T-cell (primary cell): ENCODE measurements at regions not wholly inside any gene's neighbourhood (a gene's known extent, or its start where the extent isn't known, plus 50 kb on each side); places are given as distances from the start of the nearest gene placed in this dataset.

Experiments
- ATAC-seq, 4 experiments: fragments of 200-7000 bp in 3 of 4; fragments of 150-1000 bp in 1 of 4; cut with Tn5 transposase; replicated peaks in 1 of 4; 1 replicate in 3 of 4; 2 replicates in 1 of 4; pipeline ENCODE4 v1.10.0; 2021; ENCODE audit warnings: moderate library complexity in 3 of 4, mild to moderate bottlenecking in 2 of 4, moderate number of reproducible peaks in 1 of 4
- CTCF ChIA-PET, 2 donors: fragments of 300-600 bp; sonication (Branson Sonifier 250); formaldehyde crosslinking; loops; one replicate each; lab custom pipeline; 2022; ENCODE audit warnings: antibody characterized with exemption in 2 of 2; lab: Charles Lee
- POLR2A ChIA-PET, 2 donors: fragments of 300-600 bp; sonication (Branson Sonifier 250); formaldehyde crosslinking; loops; one replicate each; lab custom pipeline; 2022; ENCODE audit warnings: antibody characterized with exemption in 2 of 2; lab: Charles Lee
- DNase-seq, 35 experiments: peaks; one replicate each; pipeline versions ENCODE4 v3.0.0 to v3.0.0-alpha.2; 2013 to 2023
- H3K27ac ChIP-seq: one replicate; pipeline ENCODE4 v1.5.1; 2013; ENCODE audit warnings: low read length
- H3K27me3 ChIP-seq, 2 experiments: replicated peaks in 1 of 2; 1 replicate in 1 of 2; 2 replicates in 1 of 2; pipeline versions ENCODE4 v1.6.1 to v1.7.0; 2013; ENCODE audit warnings: low read length in 1 of 2, mixed read lengths in 1 of 2; ENCODE audit not compliant: control insufficient read depth in 2 of 2, insufficient read depth in 2 of 2; ENCODE audit errors: extremely low read depth in 1 of 2
- H3K36me3 ChIP-seq, 2 donors: 1 replicate in 1 of 2; 2 replicates in 1 of 2; pipeline versions ENCODE4 v1.6.1 to v1.7.0; 2013; ENCODE audit warnings: low read length in 1 of 2; ENCODE audit not compliant: control insufficient read depth in 2 of 2, insufficient read depth in 1 of 2; ENCODE audit errors: extremely low read depth in 1 of 2
- H3K4me1 ChIP-seq, 2 experiments: 1 replicate in 1 of 2; 2 replicates in 1 of 2; pipeline versions ENCODE4 v1.6.1 to v1.7.0; 2013; ENCODE audit warnings: low read length in 2 of 2, mixed read lengths in 1 of 2; ENCODE audit not compliant: insufficient read depth in 2 of 2, control insufficient read depth in 1 of 2; ENCODE audit errors: extremely low read depth in 1 of 2
- H3K4me3 ChIP-seq, 2 donors: 1 replicate in 1 of 2; 2 replicates in 1 of 2; pipeline versions ENCODE4 v1.5.1 to v1.7.0; 2013; ENCODE audit warnings: mild to moderate bottlenecking in 2 of 2, low read length in 1 of 2, moderate library complexity in 1 of 2; ENCODE audit not compliant: control insufficient read depth in 1 of 2; ENCODE audit errors: extremely low read depth in 1 of 2
- H3K9me3 ChIP-seq: 2 replicates; pipeline ENCODE4 v1.7.0; 2013
- H3K27ac Mint-ChIP-seq, 2 donors: one replicate each; pipeline ENCODE4 v1.8.0; 2020 to 2021; ENCODE audit warnings: mild to moderate bottlenecking in 2 of 2, mixed read lengths in 2 of 2
- H3K27me3 Mint-ChIP-seq, 2 donors: one replicate each; pipeline ENCODE4 v1.8.0; 2021 to 2022; ENCODE audit warnings: mixed read lengths in 2 of 2
- H3K36me3 Mint-ChIP-seq: one replicate; pipeline ENCODE4 v1.8.0; 2021; ENCODE audit warnings: mixed read lengths
- H3K4me1 Mint-ChIP-seq, 3 donors: one replicate each; pipeline ENCODE4 v1.8.0; 2020 to 2022; ENCODE audit warnings: mixed read lengths in 3 of 3, mild to moderate bottlenecking in 1 of 3
- H3K4me3 Mint-ChIP-seq, 3 donors: one replicate each; pipeline ENCODE4 v1.8.0; 2020 to 2022; ENCODE audit warnings: mild to moderate bottlenecking in 3 of 3, mixed read lengths in 3 of 3, moderate library complexity in 3 of 3
- H3K9me3 Mint-ChIP-seq, 3 donors: one replicate each; pipeline ENCODE4 v1.8.0; 2020 to 2022; ENCODE audit warnings: mixed read lengths in 3 of 3
- WGBS: methylation state at CpG from one replicate; pipeline ENCODE4 v1.1.5; 2013; ENCODE audit warnings: missing lambda C conversion rate; ENCODE audit not compliant: insufficient coverage; 5-methylcytosine and 5-hydroxymethylcytosine counted together

- H3K27me3 Mint-ChIP-seq = peaks cover 8 to 17% of the 10 kb centered on the region in 2 donors
- no CpG with 5 or more reads among the region's 6 CpGs for WGBS
- no peaks in the 10 kb centered on the region for H3K4me1 Mint-ChIP-seq
- H3K9me3 ChIP-seq = no peaks in the 10 kb centered on the region
- ChIA-PET POLR2A (no interaction called here), CTCF (no interaction called here)
- no peaks in the 10 kb centered on the region for H3K9me3 Mint-ChIP-seq
- H3K27me3 ChIP-seq = peaks cover 0 to 3% of the 10 kb centered on the region in 2 experiments
- no peak for ATAC-seq
- no peak overlapping the region for H3K27ac Mint-ChIP-seq
- H3K4me3 ChIP-seq = no peak overlapping the region
- no peaks in the 10 kb centered on the region for H3K36me3 ChIP-seq
- H3K4me3 Mint-ChIP-seq = no peak overlapping the region
- no peak for DNase-seq
- no peak overlapping the region for H3K27ac ChIP-seq
- no peaks in the 10 kb centered on the region for H3K36me3 Mint-ChIP-seq
- no peaks in the 10 kb centered on the region for H3K4me1 ChIP-seq
Measured at GRCh38 chr4:37528166-37528885, 157.8 kb downstream of the RELL1 start.

GRCh38 chr4:37524267-37524666 lies 161.9 kb downstream of the RELL1 start:
- H3K4me1 ChIP-seq = no peaks in the 10 kb centered on the region
- no peaks in the 10 kb centered on the region for H3K36me3 ChIP-seq
- Mint-ChIP-seq H3K4me3 (no peak overlapping the region), H3K4me1 (no peaks in the 10 kb centered on the region), H3K36me3 (no peaks in the 10 kb centered on the region), H3K9me3 (peaks cover 11 to 20% (median 16%) of the 10 kb centered on the region in 3 donors), H3K27me3 (peaks cover 10 to 13% of the 10 kb centered on the region in 2 donors), H3K27ac (no peak overlapping the region)
- no peak for DNase-seq
- no CpG with 5 or more reads among the region's 2 CpGs for WGBS
- no peak overlapping the region for H3K4me3 ChIP-seq
- peaks cover 0 to 13% of the 10 kb centered on the region in 2 experiments for H3K27me3 ChIP-seq
- no peak overlapping the region for H3K27ac ChIP-seq
- CTCF ChIA-PET = no interaction called here
- POLR2A ChIA-PET = no interaction called here
- no peaks in the 10 kb centered on the region for H3K9me3 ChIP-seq
- no peak for ATAC-seq

- Mint-ChIP-seq H3K27me3 (peaks cover 10 to 13% of the 10 kb centered on the region in 2 donors), H3K27ac (no peak overlapping the region), H3K9me3 (peaks cover 14 to 21% (median 16%) of the 10 kb centered on the region in 3 donors), H3K4me1 (no peaks in the 10 kb centered on the region), H3K36me3 (no peaks in the 10 kb centered on the region), H3K4me3 (no peak overlapping the region)
- no peaks in the 10 kb centered on the region for H3K4me1 ChIP-seq
- H3K36me3 ChIP-seq = no peaks in the 10 kb centered on the region
- no peaks in the 10 kb centered on the region for H3K9me3 ChIP-seq
- no peak overlapping the region for H3K27ac ChIP-seq
- WGBS = no CpG with 5 or more reads among the region's 1 CpG
- H3K4me3 ChIP-seq = no peak overlapping the region
- DNase-seq (no peak), ATAC-seq (no peak)
- POLR2A ChIA-PET = no interaction called here
- CTCF ChIA-PET = no interaction called here
- H3K27me3 ChIP-seq = peaks cover 0 to 13% of the 10 kb centered on the region in 2 experiments
Measured at GRCh38 chr4:37522996-37523395, 163.2 kb downstream of the RELL1 start.

- no peak for DNase-seq
- no peaks in the 10 kb centered on the region for H3K9me3 ChIP-seq
- Mint-ChIP-seq H3K36me3 (no peaks in the 10 kb centered on the region), H3K27ac (no peak overlapping the region), H3K27me3 (peaks cover 0 to 5% of the 10 kb centered on the region in 2 donors), H3K4me1 (no peaks in the 10 kb centered on the region), H3K4me3 (no peak overlapping the region), H3K9me3 (peaks cover 20 to 31% (median 20%) of the 10 kb centered on the region in 3 donors)
- H3K27me3 ChIP-seq = peaks cover 0 to 8% of the 10 kb centered on the region in 2 experiments
- H3K4me3 ChIP-seq = no peak overlapping the region
- ChIA-PET POLR2A (no interaction called here), CTCF (no interaction called here)
- ATAC-seq = no peak
- no peak overlapping the region for H3K27ac ChIP-seq
- no peaks in the 10 kb centered on the region for H3K4me1 ChIP-seq
- H3K36me3 ChIP-seq = no peaks in the 10 kb centered on the region
- WGBS = 80% methylated on average over 1 of the region's 3 CpGs
Measured at GRCh38 chr4:37517326-37517725, 168.8 kb downstream of the RELL1 start.

GRCh38 chr4:37516057-37516775 lies 170.0 kb downstream of the RELL1 start:
- Histone ChIP-seq H3K27ac (no peak overlapping the region), H3K36me3 (no peaks in the 10 kb centered on the region), H3K9me3 (no peaks in the 10 kb centered on the region), H3K27me3 (peaks cover 0 to 8% of the 10 kb centered on the region in 2 experiments), H3K4me3 (no peak overlapping the region), H3K4me1 (no peaks in the 10 kb centered on the region)
- Mint-ChIP-seq H3K4me3 (no peak overlapping the region), H3K27ac (no peak overlapping the region), H3K9me3 (peaks cover 14 to 22% (median 21%) of the 10 kb centered on the region in 3 donors), H3K4me1 (no peaks in the 10 kb centered on the region), H3K36me3 (no peaks in the 10 kb centered on the region), H3K27me3 (no peaks in the 10 kb centered on the region)
- CTCF ChIA-PET = no interaction called here
- no peak for ATAC-seq
- no peak for DNase-seq
- POLR2A ChIA-PET = no interaction called here
- WGBS = 93% methylated on average over 2 of the region's 7 CpGs

GRCh38 chr4:37510626-37511025 lies 175.6 kb downstream of the RELL1 start:
- H3K27ac ChIP-seq = no peak overlapping the region
- Mint-ChIP-seq H3K27ac (no peak overlapping the region), H3K4me3 (no peak overlapping the region), H3K9me3 (peaks cover 5 to 22% (median 15%) of the 10 kb centered on the region in 3 donors), H3K4me1 (no peaks in the 10 kb centered on the region), H3K27me3 (peaks cover 20 to 26% of the 10 kb centered on the region in 2 donors), H3K36me3 (no peaks in the 10 kb centered on the region)
- CTCF ChIA-PET = no interaction called here
- H3K9me3 ChIP-seq = no peaks in the 10 kb centered on the region
- H3K27me3 ChIP-seq = peaks cover 0 to 10% of the 10 kb centered on the region in 2 experiments
- ATAC-seq (no peak), DNase-seq (no peak)
- no peaks in the 10 kb centered on the region for H3K4me1 ChIP-seq
- no peak overlapping the region for H3K4me3 ChIP-seq
- no peaks in the 10 kb centered on the region for H3K36me3 ChIP-seq
- POLR2A ChIA-PET = no interaction called here
